RPMI7951 (cell line): ENCODE measurements at regions not wholly inside any gene's neighbourhood (a gene's known extent, or its start where the extent isn't known, plus 50 kb on each side); places are given as distances from the start of the nearest gene placed in this dataset.

Experiments used
- DNase-seq: peaks from one replicate; pipeline ENCODE4 v3.0.0-alpha.2; 2012; ENCODE audit warnings: low read depth

- peak; percentile 15 for DNase-seq
Observed at GRCh38 chr4:137203601-137204000, 328.7 kb downstream of the PCDH18 start.

GRCh38 chr4:137200322-137200721 lies 332.0 kb downstream of the PCDH18 start:
- DNase-seq: no peak

- DNase-seq: no peak
Observed at GRCh38 chr4:137198791-137199190, 333.5 kb downstream of the PCDH18 start.

GRCh38 chr4:137194670-137195069 lies 337.6 kb downstream of the PCDH18 start:
- no peak for DNase-seq

- DNase-seq: no peak
Observed at GRCh38 chr4:137193564-137193963, 338.7 kb downstream of the PCDH18 start.

GRCh38 chr4:137181293-137181899 lies 350.9 kb downstream of the PCDH18 start:
- DNase-seq: no peak

- DNase-seq: no peak
Observed at GRCh38 chr4:137180349-137180748, 351.9 kb downstream of the PCDH18 start.

GRCh38 chr4:137156807-137157206 lies 375.5 kb downstream of the PCDH18 start:
- DNase-seq: no peak

- peak; percentile 6 for DNase-seq
Observed at GRCh38 chr4:137156054-137156453, 376.2 kb downstream of the PCDH18 start.

GRCh38 chr4:137131201-137131600 lies 401.1 kb downstream of the PCDH18 start:
- DNase-seq: no peak

- DNase-seq: no peak
Observed at GRCh38 chr4:137129845-137130244, 402.4 kb downstream of the PCDH18 start.

GRCh38 chr4:137129441-137129840 lies 402.9 kb downstream of the PCDH18 start:
- DNase-seq: no peak

GRCh38 chr4:137125011-137125410 lies 407.3 kb downstream of the PCDH18 start:
- DNase-seq: peak; percentile 31

GRCh38 chr4:137124278-137124932 lies 407.9 kb downstream of the PCDH18 start:
- DNase-seq: peak; percentile 49

- DNase-seq: no peak
Observed at GRCh38 chr4:137122876-137123275, 409.4 kb downstream of the PCDH18 start.

GRCh38 chr4:137116144-137116543 lies 416.1 kb downstream of the PCDH18 start:
- no peak for DNase-seq

GRCh38 chr4:137106733-137107132 lies 425.6 kb downstream of the PCDH18 start:
- DNase-seq: no peak

- DNase-seq: no peak
Observed at GRCh38 chr4:137106287-137106686, 426.0 kb downstream of the PCDH18 start.

GRCh38 chr4:137090951-137091350 lies 441.3 kb downstream of the PCDH18 start:
- DNase-seq: no peak

- DNase-seq: no peak
Observed at GRCh38 chr4:137083571-137084135, 448.6 kb downstream of the PCDH18 start.

GRCh38 chr4:137082061-137082460 lies 450.2 kb downstream of the PCDH18 start:
- DNase-seq: no peak

- DNase-seq: no peak
Observed at GRCh38 chr4:137076908-137077307, 455.4 kb downstream of the PCDH18 start.

GRCh38 chr4:137075586-137075985 lies 456.7 kb downstream of the PCDH18 start:
- DNase-seq: no peak
